ENCODE measurements at regions not wholly inside any gene's neighbourhood (a gene's known extent, or its start where the extent isn't known, plus 50 kb on each side); places are given as distances from the start of the nearest gene placed in this dataset.
A peak's percentile ranks its signal among the peaks of the same experiment; 100 is the strongest.
"Not testable (repeated sequence)": the region's sequence is repeated elsewhere in the genome, so short reads cannot be mapped to it uniquely, and the experiment has no call there.

DNA sequence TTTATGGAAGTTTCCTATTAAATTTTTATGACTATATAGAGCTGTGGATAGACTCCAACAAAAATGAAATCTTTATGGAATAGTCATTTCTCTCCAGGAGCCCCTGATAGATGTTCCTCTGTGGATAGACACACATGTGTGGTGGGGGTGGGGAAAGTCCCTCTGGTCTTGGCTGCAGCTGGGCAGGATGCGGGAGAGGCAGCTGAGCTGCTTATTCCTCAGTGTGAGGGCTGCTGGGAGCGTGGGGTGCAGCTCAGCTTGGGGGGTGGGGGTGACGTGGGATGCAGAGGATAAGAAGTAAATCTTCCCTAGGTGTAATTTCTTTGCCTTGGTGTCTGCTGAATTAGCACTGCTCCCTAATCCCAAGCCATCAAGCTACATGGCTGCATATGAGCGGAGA is 192.8 kb upstream of the PLGLB2 start:
- H3K9me3 ChIP-seq (replicated peaks; ENCODE audit: control insufficient read depth, insufficient read depth, low read length); dilution Hi-C loops (cut with MboI; ENCODE audit: extremely low pct_ligation_motif_present, low sequenced_read_pairs); POLR2A ChIA-PET; H2AFZ ChIP-seq (ENCODE audit: low read depth, low read length); H3K9ac ChIP-seq (replicated peaks; ENCODE audit: extremely low read depth, insufficient read depth, low read length); H3K4me3 ChIP-seq (replicated peaks in 1 of 3; ENCODE audit: insufficient read depth in 1 of 3, low read depth in 1 of 3, low read length in 3 of 3); H3K4me1 ChIP-seq (ENCODE audit: control insufficient read depth, extremely low read depth, insufficient read depth, low read length); BruUV-seq (replicated peaks); H3K27ac ChIP-seq (ENCODE audit: insufficient read depth, low read depth, low read length); H3K4me2 ChIP-seq (ENCODE audit: insufficient read depth, low read length); H4K20me1 ChIP-seq (replicated peaks; ENCODE audit: control insufficient read depth, extremely low read depth, insufficient read depth, low read length); H3K36me3 ChIP-seq (ENCODE audit: control insufficient read depth in 2 of 2, extremely low read depth in 1 of 2, insufficient read depth in 2 of 2, low read length in 2 of 2); intact Hi-C loops (cut with micrococcal nuclease); H3K79me2 ChIP-seq (ENCODE audit: control insufficient read depth, insufficient read depth, low read length); FAIRE-seq; CTCF ChIA-PET; H3K9me1 ChIP-seq (replicated peaks; ENCODE audit: control insufficient read depth, extremely low read depth, insufficient read depth, low read length); H3K27me3 ChIP-seq (ENCODE audit: control insufficient read depth in 2 of 2, insufficient read depth in 2 of 2, low read length in 2 of 2): not testable (repeated sequence)
- DNase-seq (ENCODE audit: low read depth, low spot score): peak; percentile 7

DNA sequence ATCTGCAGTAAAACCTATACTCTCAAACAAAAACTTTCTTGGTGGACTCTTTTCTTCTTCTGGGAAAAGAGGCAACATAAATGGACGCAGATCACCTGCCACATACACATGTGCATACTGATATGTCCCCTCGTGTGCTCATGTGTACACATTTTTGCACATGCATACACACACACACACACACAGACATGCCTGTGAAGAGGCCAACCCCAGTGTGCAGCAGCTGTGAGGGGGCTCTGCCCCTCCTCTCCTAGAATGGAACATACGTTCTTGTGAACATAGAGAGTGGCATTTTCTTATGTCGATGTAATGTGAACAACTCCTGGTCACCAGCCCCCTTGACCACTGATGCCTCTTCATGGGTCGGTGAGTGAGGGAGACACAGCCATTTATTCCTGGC is 188.9 kb upstream of the PLGLB2 start:
- FAIRE-seq, POLR2A ChIA-PET: not testable (repeated sequence)

DNA sequence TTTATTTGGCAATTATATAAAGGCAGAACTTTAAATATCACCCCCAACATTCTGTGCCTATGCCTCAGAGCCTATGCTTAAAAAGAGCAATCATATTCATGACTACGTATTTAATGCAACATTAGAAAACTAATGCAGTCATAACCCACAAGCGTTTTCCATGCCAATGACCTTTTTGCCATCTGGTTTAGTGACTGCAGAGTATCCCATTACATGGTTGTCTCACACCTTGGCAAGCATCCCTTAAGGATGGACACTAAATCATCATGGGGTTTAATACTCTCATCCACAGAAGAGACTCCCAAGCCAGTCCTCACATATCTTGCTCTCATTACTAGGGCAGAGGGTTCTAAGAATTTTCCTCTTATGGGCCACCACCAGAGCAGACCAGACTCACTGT is 188.2 kb upstream of the PLGLB2 start:
- H3K79me2 ChIP-seq (ENCODE audit: control insufficient read depth, insufficient read depth, low read length); H3K9me3 ChIP-seq (replicated peaks; ENCODE audit: control insufficient read depth, insufficient read depth, low read length); H3K4me3 ChIP-seq (replicated peaks in 1 of 3; ENCODE audit: insufficient read depth in 1 of 3, low read depth in 1 of 3, low read length in 3 of 3); BruUV-seq (replicated peaks); FAIRE-seq; H3K4me2 ChIP-seq (ENCODE audit: insufficient read depth, low read length); CTCF ChIA-PET; H3K9ac ChIP-seq (replicated peaks; ENCODE audit: extremely low read depth, insufficient read depth, low read length); H3K27ac ChIP-seq (ENCODE audit: insufficient read depth, low read depth, low read length); H3K36me3 ChIP-seq (ENCODE audit: control insufficient read depth in 2 of 2, extremely low read depth in 1 of 2, insufficient read depth in 2 of 2, low read length in 2 of 2); DNase-seq (ENCODE audit: low read depth, low spot score); intact Hi-C loops (cut with micrococcal nuclease); POLR2A ChIA-PET; H3K27me3 ChIP-seq (ENCODE audit: control insufficient read depth in 2 of 2, insufficient read depth in 2 of 2, low read length in 2 of 2); H4K20me1 ChIP-seq (replicated peaks; ENCODE audit: control insufficient read depth, extremely low read depth, insufficient read depth, low read length); H2AFZ ChIP-seq (ENCODE audit: low read depth, low read length); dilution Hi-C loops (cut with MboI; ENCODE audit: extremely low pct_ligation_motif_present, low sequenced_read_pairs); H3K9me1 ChIP-seq (replicated peaks; ENCODE audit: control insufficient read depth, extremely low read depth, insufficient read depth, low read length); H3K4me1 ChIP-seq (ENCODE audit: control insufficient read depth, extremely low read depth, insufficient read depth, low read length): not testable (repeated sequence)

More for the DNA sequence above, 188.9 kb upstream of the PLGLB2 start:
- BruUV-seq (replicated peaks); H3K36me3 ChIP-seq (ENCODE audit: control insufficient read depth in 2 of 2, extremely low read depth in 1 of 2, insufficient read depth in 2 of 2, low read length in 2 of 2); H3K9me1 ChIP-seq (replicated peaks; ENCODE audit: control insufficient read depth, extremely low read depth, insufficient read depth, low read length); dilution Hi-C loops (cut with MboI; ENCODE audit: extremely low pct_ligation_motif_present, low sequenced_read_pairs); DNase-seq (ENCODE audit: low read depth, low spot score); H3K4me3 ChIP-seq (replicated peaks in 1 of 3; ENCODE audit: insufficient read depth in 1 of 3, low read depth in 1 of 3, low read length in 3 of 3); CTCF ChIA-PET; H2AFZ ChIP-seq (ENCODE audit: low read depth, low read length); H3K4me1 ChIP-seq (ENCODE audit: control insufficient read depth, extremely low read depth, insufficient read depth, low read length); intact Hi-C loops (cut with micrococcal nuclease); H3K9ac ChIP-seq (replicated peaks; ENCODE audit: extremely low read depth, insufficient read depth, low read length); H3K9me3 ChIP-seq (replicated peaks; ENCODE audit: control insufficient read depth, insufficient read depth, low read length); H3K27ac ChIP-seq (ENCODE audit: insufficient read depth, low read depth, low read length); H3K4me2 ChIP-seq (ENCODE audit: insufficient read depth, low read length); H3K27me3 ChIP-seq (ENCODE audit: control insufficient read depth in 2 of 2, insufficient read depth in 2 of 2, low read length in 2 of 2); H3K79me2 ChIP-seq (ENCODE audit: control insufficient read depth, insufficient read depth, low read length); H4K20me1 ChIP-seq (replicated peaks; ENCODE audit: control insufficient read depth, extremely low read depth, insufficient read depth, low read length): not testable (repeated sequence)

DNA sequence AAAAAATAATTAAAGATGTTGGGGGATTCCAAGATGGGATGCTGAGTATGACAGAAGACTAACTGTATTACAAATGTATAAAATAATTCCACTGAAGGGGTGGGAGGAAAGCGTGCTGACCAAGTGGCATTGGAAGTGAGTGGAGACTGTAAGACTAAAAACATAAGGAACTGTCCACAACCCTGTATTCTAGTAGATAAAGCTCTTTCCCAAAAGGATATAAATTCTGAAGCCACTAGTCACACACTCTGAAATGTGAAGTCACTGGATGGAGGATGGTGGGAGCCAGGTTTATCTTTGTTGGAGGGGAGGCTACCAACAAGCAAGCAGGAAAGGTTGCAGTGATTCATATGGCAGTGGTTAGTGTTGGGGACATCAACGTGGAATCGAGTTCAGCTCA is 182.8 kb upstream of the PLGLB2 start:
- H3K79me2 ChIP-seq (ENCODE audit: control insufficient read depth, insufficient read depth, low read length): not testable (repeated sequence)

More for the DNA sequence above, 182.8 kb upstream of the PLGLB2 start:
- H3K9me3 ChIP-seq (replicated peaks; ENCODE audit: control insufficient read depth, insufficient read depth, low read length); H3K9me1 ChIP-seq (replicated peaks; ENCODE audit: control insufficient read depth, extremely low read depth, insufficient read depth, low read length); H4K20me1 ChIP-seq (replicated peaks; ENCODE audit: control insufficient read depth, extremely low read depth, insufficient read depth, low read length); DNase-seq (ENCODE audit: low read depth, low spot score); H3K27me3 ChIP-seq (ENCODE audit: control insufficient read depth in 2 of 2, insufficient read depth in 2 of 2, low read length in 2 of 2); H3K4me3 ChIP-seq (replicated peaks in 1 of 3; ENCODE audit: insufficient read depth in 1 of 3, low read depth in 1 of 3, low read length in 3 of 3); dilution Hi-C loops (cut with MboI; ENCODE audit: extremely low pct_ligation_motif_present, low sequenced_read_pairs); H3K9ac ChIP-seq (replicated peaks; ENCODE audit: extremely low read depth, insufficient read depth, low read length); FAIRE-seq; H2AFZ ChIP-seq (ENCODE audit: low read depth, low read length); H3K27ac ChIP-seq (ENCODE audit: insufficient read depth, low read depth, low read length); CTCF ChIA-PET; POLR2A ChIA-PET; H3K4me2 ChIP-seq (ENCODE audit: insufficient read depth, low read length); intact Hi-C loops (cut with micrococcal nuclease); H3K36me3 ChIP-seq (ENCODE audit: control insufficient read depth in 2 of 2, extremely low read depth in 1 of 2, insufficient read depth in 2 of 2, low read length in 2 of 2); H3K4me1 ChIP-seq (ENCODE audit: control insufficient read depth, extremely low read depth, insufficient read depth, low read length); BruUV-seq (replicated peaks): not testable (repeated sequence)
